C4-2B (cell line): ENCODE measurements at regions not wholly inside any gene's neighbourhood (a gene's known extent, or its start where the extent isn't known, plus 50 kb on each side); places are given as distances from the start of the nearest gene placed in this dataset.

Experiments used
- CTCF ChIP-seq: fragments of 450-650 bp; conservative IDR thresholded peaks from 2 replicates; pipeline ENCODE4 v1.5.1; 2017; ENCODE audit warnings: mild to moderate bottlenecking
- ZFX ChIP-seq: fragments of 450-650 bp; IDR thresholded peaks from 2 replicates; pipeline ENCODE4 v1.6.1; 2017

- TF ChIP-seq CTCF (no peak), ZFX (no peak)
Measured at GRCh38 chr13:21282065-21282464, 105.6 kb downstream of the MRPL57 start.
